ENCODE measurements at regions not wholly inside any gene's neighbourhood (a gene's known extent, or its start where the extent isn't known, plus 50 kb on each side); places are given as distances from the start of the nearest gene placed in this dataset.
A peak's percentile ranks its signal among the peaks of the same experiment; 100 is the strongest.
"Not testable (repeated sequence)": the region's sequence is repeated elsewhere in the genome, so short reads cannot be mapped to it uniquely, and the experiment has no call there.

- H3K4me2 ChIP-seq (ENCODE audit: insufficient read depth in 1 of 2, low read depth in 2 of 2, low read length in 2 of 2); H3K23ac ChIP-seq (ENCODE audit: insufficient read length); H4K8ac ChIP-seq (ENCODE audit: extremely low read depth, insufficient read depth, low read length); H3K56ac ChIP-seq (replicated peaks; ENCODE audit: insufficient read length, low read depth, low read length); H4K5ac ChIP-seq (ENCODE audit: insufficient read length, low read depth, low read length); H2BK12ac ChIP-seq (ENCODE audit: low read depth, low read length); H3K79me2 ChIP-seq (ENCODE audit: control insufficient read depth in 1 of 2, insufficient read depth in 2 of 2, low read length in 2 of 2); H3K18ac ChIP-seq (ENCODE audit: extremely low read depth, low read length); H4K20me1 ChIP-seq (replicated peaks in 1 of 2; ENCODE audit: control insufficient read depth in 1 of 2, insufficient read depth in 2 of 2, low read length in 2 of 2); H3K27me3 ChIP-seq (replicated peaks in 1 of 4; ENCODE audit: control insufficient read depth in 3 of 4, extremely low read depth in 1 of 4, insufficient read depth in 3 of 4, low read length in 3 of 4); H3K4me3 ChIP-seq (ENCODE audit: extremely low read depth in 1 of 4, insufficient read depth in 2 of 4, low read depth in 3 of 4, low read length in 4 of 4); H3K4me1 ChIP-seq (replicated peaks in 1 of 4; ENCODE audit: control insufficient read depth in 3 of 4, insufficient read depth in 4 of 4, low read length in 3 of 4); H2BK120ac ChIP-seq (replicated peaks; ENCODE audit: low read depth, low read length); H3K9me3 ChIP-seq (ENCODE audit: insufficient read depth in 2 of 2, low read depth in 1 of 2, low read length in 1 of 2); H4K91ac ChIP-seq (replicated peaks; ENCODE audit: insufficient read length, low read length); H2BK20ac ChIP-seq (ENCODE audit: low read length); H3K36me3 ChIP-seq (ENCODE audit: control insufficient read depth in 2 of 4, insufficient read depth in 4 of 4, low read length in 3 of 4); H3K79me1 ChIP-seq (ENCODE audit: low read depth, low read length); H3K14ac ChIP-seq (ENCODE audit: insufficient read length); FAIRE-seq; H3K23me2 ChIP-seq (ENCODE audit: low read depth, low read length); DNase-seq (ENCODE audit: low read depth in 1 of 2, low spot score in 2 of 2); H3K27ac ChIP-seq (ENCODE audit: low read depth, low read length); POLR2A ChIA-PET (ENCODE audit: partially characterized antibody); H2AFZ ChIP-seq (ENCODE audit: low read length); H2BK15ac ChIP-seq (ENCODE audit: low read length); H2BK5ac ChIP-seq (ENCODE audit: low read depth, low read length); H2AK5ac ChIP-seq (ENCODE audit: low read depth, low read length); H3K4ac ChIP-seq (replicated peaks; ENCODE audit: insufficient read length, low read depth, low read length): not testable (repeated sequence)
- CTCF ChIA-PET (ENCODE audit: partially characterized antibody), result interaction anchor here (0.7 to 1.5 kb wide), 2 partner anchors 126 to 163 kb away, joined by 3 to 4 read pairs; no protein-coding TSS in a partner anchor
- peak overlapping the region in 1 of 4 experiments; percentile 8; a peak in 1 of 7 replicates for H3K9ac ChIP-seq (replicated peaks in 1 of 4; ENCODE audit: extremely low read depth in 1 of 4, low read depth in 3 of 4, low read length in 3 of 4)
- 78% methylated on average over 6 of the region's 6 CpGs; no CpG with 5 or more reads in 1 of the 2 experiments for WGBS, 2 experiments (ENCODE audit: extremely low coverage in 1 of 2, insufficient coverage in 1 of 2, insufficient read length in 1 of 2, insufficient replicate concordance in 2 of 2, low coverage in 1 of 2, low lambda C conversion rate in 2 of 2, missing lambda C conversion rate in 1 of 2)
Observed at GRCh38 chr4:164605791-164606190, 148.1 kb upstream of the SMIM31 start.

Measured in H1 (cell line).